ENCODE measurements at regions not wholly inside any gene's neighbourhood (a gene's known extent, or its start where the extent isn't known, plus 50 kb on each side); places are given as distances from the start of the nearest gene placed in this dataset.

- H4K5ac ChIP-seq (ENCODE audit: insufficient read length, low read depth, low read length), result no peak overlapping the region
- no CpG with 5 or more reads among the region's 6 CpGs for WGBS (ENCODE audit: extremely low coverage, insufficient read length, low lambda C conversion rate)
- H2BK5ac ChIP-seq (ENCODE audit: insufficient read length, low read length), result no peak overlapping the region
- H3K27ac ChIP-seq (ENCODE audit: insufficient read length, low read depth, low read length), result no peak overlapping the region
- H3K4me2 ChIP-seq (ENCODE audit: insufficient read depth, insufficient read length, low read length), result no peak overlapping the region
- H2BK120ac ChIP-seq (ENCODE audit: low read depth, low read length, poor library complexity, severe bottlenecking), result no peak overlapping the region
- Mint-ChIP-seq H3K4me3 (no peak overlapping the region), H3K4me1 (no peaks in the 10 kb centered on the region), H3K27ac (no peak overlapping the region), H3K36me3 (ENCODE audit: insufficient read depth in 1 of 3, low read depth in 3 of 3) (no peaks in the 10 kb centered on the region), H3K27me3 (ENCODE audit: low read depth) (no peaks in the 10 kb centered on the region), H3K9me3 (no peaks in the 10 kb centered on the region)
- H4K20me1 ChIP-seq (ENCODE audit: control insufficient read depth, insufficient read depth, insufficient read length), result no peaks in the 10 kb centered on the region
- H3K23ac ChIP-seq (ENCODE audit: insufficient read length, low read depth, low read length), result no peak overlapping the region
- H3K23me2 ChIP-seq (ENCODE audit: insufficient read length, low read depth, low read length, poor library complexity, severe bottlenecking), result no peaks in the 10 kb centered on the region
- no peaks in the 10 kb centered on the region for H3K27me3 ChIP-seq (ENCODE audit: insufficient read depth, low read length)
- no peak overlapping the region for H3K14ac ChIP-seq (ENCODE audit: insufficient read depth, low read length)
- H3T11ph ChIP-seq (ENCODE audit: low read length), result no peak overlapping the region
- no peaks in the 10 kb centered on the region for H3K4me1 ChIP-seq (ENCODE audit: insufficient read depth, low read length)
- no peak overlapping the region for H2BK15ac ChIP-seq (ENCODE audit: low read depth, low read length)
- no peaks in the 10 kb centered on the region for H3K9me3 ChIP-seq (ENCODE audit: control insufficient read depth, low read depth, low read length)
- peak; percentile 60 for TF ChIP-seq CTCF (conservative IDR thresholded peaks at IDR 0.05)
- no peak overlapping the region for H2AK5ac ChIP-seq (ENCODE audit: insufficient read length, low read length)
- H2BK20ac ChIP-seq (ENCODE audit: low read depth, low read length, poor library complexity, severe bottlenecking), result no peak overlapping the region
- no peak overlapping the region for H3K4ac ChIP-seq (ENCODE audit: low read depth, low read length)
- no peaks in the 10 kb centered on the region for H3K79me2 ChIP-seq (ENCODE audit: insufficient read depth, low read length)
- no peak overlapping the region for H2AFZ ChIP-seq (ENCODE audit: low read length)
- H3K79me1 ChIP-seq (ENCODE audit: insufficient read depth, low read depth, low read length, poor library complexity, severe bottlenecking), result no peaks in the 10 kb centered on the region
- no peak overlapping the region for H3K56ac ChIP-seq (ENCODE audit: insufficient read length, low read depth, low read length)
- DNase-seq, result peak; percentile 67
- H3K18ac ChIP-seq (ENCODE audit: insufficient read length, low read depth, low read length), result no peak overlapping the region
- no peak overlapping the region for H3K9ac ChIP-seq (ENCODE audit: extremely low read depth, insufficient read length, low read length)
- no peak overlapping the region for H2BK12ac ChIP-seq (ENCODE audit: insufficient read length, low read depth, low read length)
- no peak overlapping the region for H4K91ac ChIP-seq (ENCODE audit: insufficient read length, low read depth, low read length)
- no peak overlapping the region for H4K8ac ChIP-seq (replicated peaks; ENCODE audit: insufficient read length, low read depth, low read length)
Measured at GRCh38 chr1:115183158-115183557, 93.9 kb upstream of the TSPAN2 start.
